GM12865 (cell line): ENCODE measurements at regions not wholly inside any gene's neighbourhood (a gene's known extent, or its start where the extent isn't known, plus 50 kb on each side); places are given as distances from the start of the nearest gene placed in this dataset.
"Not testable (repeated sequence)": the region's sequence is repeated elsewhere in the genome, so short reads cannot be mapped to it uniquely, and the experiment has no call there.

ENCODE experiments used
- DNase-seq: peaks from one replicate; pipeline ENCODE4 v3.0.0; 2010; ENCODE audit warnings: low read depth
- H3K4me3 ChIP-seq: 2 replicates; pipeline ENCODE4 v1.5.1; 2011; ENCODE audit warnings: mild to moderate bottlenecking, low read depth, low read length, control low read depth
- TF ChIP-seq, protein P1 (sequence below): IDR thresholded peaks from 2 replicates; pipeline ENCODE4 v1.5.1; 2011; ENCODE audit warnings: low read length, control low read depth, low read depth, inconsistent platforms; ENCODE audit not compliant: insufficient read depth; ENCODE audit errors: missing control alignments

DNA sequence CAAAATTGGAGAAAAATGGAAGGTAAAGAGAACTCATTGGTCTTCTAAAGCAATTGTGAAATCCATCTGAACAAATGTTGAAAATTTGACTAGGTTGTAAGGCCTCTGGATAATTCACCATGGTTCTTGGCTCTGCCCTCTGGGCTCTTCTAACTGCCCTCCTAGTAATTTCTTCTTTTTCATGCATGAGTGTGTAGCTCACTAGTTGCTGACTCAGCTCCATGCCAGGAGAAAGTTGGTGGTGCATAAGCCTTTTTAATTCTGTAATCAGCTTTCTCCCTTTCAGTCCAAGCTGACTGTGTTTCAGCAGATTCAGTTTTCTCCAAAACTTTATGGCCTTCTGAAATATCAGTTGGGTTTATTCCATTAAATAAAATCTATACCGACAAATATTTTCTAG, 877.8 kb upstream of the ATXN7L3B start:
- H3K4me3 ChIP-seq: no peak overlapping the region
- DNase-seq: no peak
- TF ChIP-seq, protein P1, sequence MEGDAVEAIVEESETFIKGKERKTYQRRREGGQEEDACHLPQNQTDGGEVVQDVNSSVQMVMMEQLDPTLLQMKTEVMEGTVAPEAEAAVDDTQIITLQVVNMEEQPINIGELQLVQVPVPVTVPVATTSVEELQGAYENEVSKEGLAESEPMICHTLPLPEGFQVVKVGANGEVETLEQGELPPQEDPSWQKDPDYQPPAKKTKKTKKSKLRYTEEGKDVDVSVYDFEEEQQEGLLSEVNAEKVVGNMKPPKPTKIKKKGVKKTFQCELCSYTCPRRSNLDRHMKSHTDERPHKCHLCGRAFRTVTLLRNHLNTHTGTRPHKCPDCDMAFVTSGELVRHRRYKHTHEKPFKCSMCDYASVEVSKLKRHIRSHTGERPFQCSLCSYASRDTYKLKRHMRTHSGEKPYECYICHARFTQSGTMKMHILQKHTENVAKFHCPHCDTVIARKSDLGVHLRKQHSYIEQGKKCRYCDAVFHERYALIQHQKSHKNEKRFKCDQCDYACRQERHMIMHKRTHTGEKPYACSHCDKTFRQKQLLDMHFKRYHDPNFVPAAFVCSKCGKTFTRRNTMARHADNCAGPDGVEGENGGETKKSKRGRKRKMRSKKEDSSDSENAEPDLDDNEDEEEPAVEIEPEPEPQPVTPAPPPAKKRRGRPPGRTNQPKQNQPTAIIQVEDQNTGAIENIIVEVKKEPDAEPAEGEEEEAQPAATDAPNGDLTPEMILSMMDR: no peak

DNA sequence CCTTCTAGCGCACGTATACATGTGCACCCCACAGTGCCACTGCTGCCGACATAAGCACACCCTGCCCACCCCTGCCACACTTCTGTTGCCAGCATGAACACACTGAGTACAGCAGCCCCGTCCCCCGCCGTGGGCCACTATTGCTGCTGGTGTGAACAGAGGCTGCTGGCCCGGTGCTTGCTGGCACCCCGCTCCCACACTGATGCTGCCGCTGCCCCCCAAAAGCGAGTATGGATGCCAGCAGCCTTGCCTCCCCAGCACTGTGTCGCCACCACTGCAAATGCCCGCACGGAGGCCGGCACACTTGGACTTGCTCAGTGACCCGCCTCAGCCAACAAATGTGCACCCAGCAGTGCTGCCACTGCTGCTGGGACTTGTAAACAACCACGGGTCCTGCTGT, 872.4 kb upstream of the ATXN7L3B start:
- TF ChIP-seq, protein P1: no peak
- no peak for DNase-seq
- no peak overlapping the region for H3K4me3 ChIP-seq

DNA sequence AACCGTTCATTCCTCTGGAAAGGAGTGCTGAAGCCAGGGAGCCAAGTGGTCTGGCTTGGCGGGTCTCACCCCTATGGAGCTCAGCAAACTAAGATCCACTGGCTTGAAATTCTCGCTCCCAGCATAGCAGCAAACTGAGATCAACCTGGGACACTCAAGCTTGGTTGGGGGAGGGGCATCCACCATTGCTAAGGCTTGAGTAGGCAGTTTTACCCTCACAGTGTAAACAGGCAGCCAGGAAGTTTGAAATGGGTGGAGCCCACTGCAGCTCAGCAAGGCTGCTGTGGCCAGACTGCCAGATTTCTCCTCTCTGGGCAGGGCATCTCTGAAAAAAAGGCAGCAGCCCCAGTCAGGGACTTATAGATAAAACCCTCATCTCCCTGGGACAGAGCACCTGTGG, 866.1 kb upstream of the ATXN7L3B start:
- DNase-seq, H3K4me3 ChIP-seq: not testable (repeated sequence)

DNA sequence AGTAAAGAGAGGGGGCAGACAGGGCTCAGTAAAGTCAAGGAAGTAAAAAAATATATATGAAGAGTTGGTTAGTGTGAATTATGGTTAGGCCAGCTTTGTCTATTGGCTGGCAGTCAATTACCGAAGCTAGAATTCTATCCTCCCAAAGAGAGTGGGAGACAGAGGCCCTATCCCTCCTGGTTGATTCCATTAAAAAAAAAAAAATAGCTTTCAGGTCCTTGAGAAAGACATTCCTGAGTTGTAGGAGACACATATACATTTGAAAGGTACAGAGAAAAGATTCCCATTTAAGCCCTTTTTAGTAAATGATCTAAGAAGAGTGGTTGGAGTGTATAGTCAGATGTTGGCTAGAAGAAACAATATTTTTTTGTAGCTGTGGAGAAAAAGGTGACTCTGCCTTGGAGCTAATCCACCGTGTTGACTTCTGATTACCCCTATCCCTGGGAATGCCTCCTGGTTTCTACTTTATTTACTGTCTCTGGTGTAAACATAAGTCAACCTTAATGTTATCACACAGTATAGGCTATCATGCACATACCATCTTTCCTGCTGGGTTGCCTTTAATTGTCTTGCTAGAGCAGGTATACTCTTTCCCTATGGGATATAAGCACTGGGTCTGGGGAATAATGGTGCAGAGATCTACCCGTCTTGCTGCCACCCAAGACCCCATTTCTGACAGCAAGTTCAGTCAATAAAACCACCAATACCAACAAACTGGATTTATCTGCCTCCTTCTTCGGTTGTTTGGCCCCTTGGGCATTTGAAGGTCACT, 859.9 kb upstream of the ATXN7L3B start:
- TF ChIP-seq, protein P1: no peak
- no peak overlapping the region for H3K4me3 ChIP-seq
- DNase-seq: no peak

DNA sequence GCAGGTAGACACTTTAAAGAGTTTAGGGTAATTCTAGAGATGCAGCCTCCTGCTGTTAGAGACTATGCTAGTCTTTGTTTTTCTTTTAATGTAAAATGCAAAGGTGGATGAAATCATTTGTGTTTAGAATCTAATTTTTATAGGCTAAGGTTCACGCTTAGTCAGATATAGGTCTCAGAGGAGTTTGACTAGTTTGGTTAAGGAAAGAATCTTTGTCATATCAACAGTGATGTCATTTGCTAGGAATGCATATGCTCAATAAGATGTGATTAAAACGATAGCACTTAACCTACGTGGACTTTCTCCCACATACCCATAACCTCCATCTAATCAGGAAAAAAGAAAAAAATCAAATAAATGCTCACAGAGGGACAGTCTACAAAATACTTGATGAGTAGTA, 859.3 kb upstream of the ATXN7L3B start:
- TF ChIP-seq, protein P1: no peak
- no peak overlapping the region for H3K4me3 ChIP-seq
- DNase-seq: no peak

DNA sequence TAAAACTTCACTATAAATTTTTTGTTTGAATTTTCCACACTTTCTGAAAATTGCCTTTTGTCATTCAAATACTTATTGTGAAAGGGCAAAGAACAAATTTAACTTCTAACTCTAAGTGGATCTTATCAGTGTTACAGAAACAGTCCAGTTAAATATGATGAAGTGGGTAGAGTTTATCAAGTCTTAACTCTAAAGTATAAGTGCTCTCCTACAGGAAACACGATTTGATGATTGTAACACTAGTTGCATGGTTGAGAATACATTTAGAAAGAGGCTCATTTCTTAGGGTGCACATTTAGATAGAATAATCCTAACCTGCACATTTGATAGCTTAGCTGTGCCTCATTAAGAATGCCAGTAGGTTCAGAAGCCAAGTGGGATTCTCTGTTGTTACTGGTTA, 838.3 kb upstream of the ATXN7L3B start:
- TF ChIP-seq, protein P1: no peak
- DNase-seq: no peak
- no peak overlapping the region for H3K4me3 ChIP-seq

DNA sequence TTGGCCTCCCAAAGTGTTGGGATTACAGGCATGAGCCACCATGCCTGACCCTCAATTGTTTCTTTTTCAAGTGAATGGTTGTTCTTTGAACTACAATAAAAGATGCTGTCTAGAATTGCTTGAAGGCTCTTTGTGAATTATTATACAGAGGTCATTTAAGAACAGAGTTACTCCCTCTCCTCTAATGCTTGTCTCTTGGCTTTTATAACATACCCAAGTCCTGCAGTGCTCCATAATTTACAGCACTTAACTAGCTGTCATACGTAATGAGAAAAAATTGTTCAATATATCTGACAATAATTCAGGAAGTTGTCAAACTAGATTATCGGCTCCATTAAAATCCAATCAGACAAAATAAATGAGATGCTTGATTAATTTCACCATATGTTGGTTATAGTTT, 823.0 kb upstream of the ATXN7L3B start:
- DNase-seq: no peak
- no peak overlapping the region for H3K4me3 ChIP-seq
- TF ChIP-seq, protein P1: no peak

DNA sequence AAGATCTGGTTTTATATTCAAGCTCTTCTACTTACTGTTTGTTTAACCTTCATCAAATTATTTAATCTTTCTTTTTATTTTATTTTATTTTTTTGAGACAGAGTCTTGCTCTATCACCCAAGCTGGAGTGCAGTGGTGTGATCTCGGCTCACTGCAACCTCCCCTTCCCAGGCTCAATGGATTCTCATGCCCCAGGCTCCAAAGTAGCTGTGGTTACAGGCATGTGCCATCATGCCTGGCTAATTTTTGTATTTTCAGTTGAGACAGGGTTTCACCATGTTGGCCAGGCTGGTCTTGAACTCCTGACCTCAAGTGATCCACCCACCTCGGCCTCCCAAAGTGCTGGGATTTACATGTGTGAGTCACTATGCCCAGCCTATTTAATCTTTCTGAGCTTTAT, 821.5 kb upstream of the ATXN7L3B start:
- not testable (repeated sequence) for DNase-seq, H3K4me3 ChIP-seq
